Epithelial cell of proximal tubule (primary cell): ENCODE measurements at regions not wholly inside any gene's neighbourhood (a gene's known extent, or its start where the extent isn't known, plus 50 kb on each side); places are given as distances from the start of the nearest gene placed in this dataset.

ENCODE experiments used
- DNase-seq: peaks from one replicate; pipeline ENCODE4 v3.0.0-alpha.2; 2011; ENCODE audit warnings: low read depth
- H3K4me3 ChIP-seq: 2 replicates; pipeline ENCODE4 v1.5.1; 2011; ENCODE audit warnings: low read depth, mild to moderate bottlenecking, low read length
- CTCF ChIP-seq: conservative IDR thresholded peaks from 2 replicates; pipeline ENCODE4 v1.5.1; 2012; ENCODE audit warnings: low read depth, mild to moderate bottlenecking, low read length

- peak; percentile 53 for DNase-seq
- no peak for TF ChIP-seq CTCF
- no peak overlapping the region for H3K4me3 ChIP-seq
These were observed 267.7 kb upstream of the G2E3 start for GRCh38 chr14:30291216-30291615.

DNA sequence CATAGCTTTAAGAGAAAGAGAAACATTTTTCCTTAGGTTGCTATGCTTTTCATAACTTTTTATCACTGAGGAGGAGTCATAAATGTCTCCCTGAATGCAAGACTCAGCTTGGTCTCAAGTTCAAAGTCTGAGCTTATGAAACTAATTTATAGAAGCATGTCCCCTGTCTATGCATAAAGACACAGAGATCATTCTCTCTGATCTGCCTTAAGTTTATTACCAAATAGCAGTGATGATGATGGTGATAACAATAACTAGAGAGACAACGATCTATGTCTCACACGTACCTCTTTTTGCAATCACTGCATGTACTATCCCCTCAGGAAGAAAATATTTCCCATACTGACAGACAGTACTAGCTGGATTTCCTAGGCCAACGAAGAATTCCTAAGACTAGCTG lies 266.4 kb upstream of the G2E3 start:
- TF ChIP-seq CTCF, result no peak
- DNase-seq, result no peak
- no peak overlapping the region for H3K4me3 ChIP-seq

DNA sequence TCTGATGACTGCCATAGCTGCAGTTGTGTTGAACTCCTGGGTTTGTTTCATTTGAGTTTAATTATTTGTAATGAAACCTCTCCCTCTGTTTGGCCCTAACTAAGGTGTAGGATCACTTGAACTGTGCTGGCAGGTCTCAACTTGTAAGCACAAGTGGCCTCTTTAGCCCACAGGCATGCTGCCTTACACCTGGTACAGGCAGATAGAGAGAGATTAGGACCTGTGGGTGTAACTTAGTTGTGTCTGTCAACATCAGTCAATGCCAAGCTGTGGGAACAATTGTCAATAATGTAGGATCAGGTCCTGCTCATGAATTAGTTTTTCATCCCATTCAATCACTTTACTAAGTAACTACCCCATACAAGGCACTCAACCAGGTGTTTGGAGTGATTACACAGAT lies 263.0 kb upstream of the G2E3 start:
- no peak for DNase-seq
- no peak for TF ChIP-seq CTCF
- H3K4me3 ChIP-seq, result no peak overlapping the region

DNA sequence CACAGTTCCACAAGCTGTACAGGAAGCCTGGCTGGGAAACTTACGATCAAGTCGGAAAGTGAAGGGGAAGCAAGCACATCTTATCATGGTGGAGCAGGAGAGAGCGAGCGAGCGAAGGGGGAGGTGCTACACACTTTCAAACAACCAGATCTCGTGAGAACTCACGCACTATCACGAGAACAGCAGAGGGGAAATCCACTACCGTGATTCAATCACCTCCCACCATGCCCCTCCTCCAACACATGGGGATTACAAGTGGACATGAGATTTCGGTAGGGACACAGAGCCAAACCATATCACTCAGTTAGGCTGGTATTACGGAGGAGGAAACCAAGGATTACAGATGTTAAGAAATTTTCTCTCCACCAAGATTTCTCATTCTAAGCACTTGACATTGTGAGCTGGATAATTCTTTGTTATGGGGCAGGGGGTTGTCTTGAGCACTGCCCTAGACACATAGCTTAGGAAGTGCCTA lies 262.0 kb upstream of the G2E3 start:
- no peak for DNase-seq
- TF ChIP-seq CTCF, result no peak
- H3K4me3 ChIP-seq, result no peak overlapping the region

- H3K4me3 ChIP-seq, result no peak overlapping the region
- TF ChIP-seq CTCF, result no peak
- no peak for DNase-seq
These were observed 260.8 kb upstream of the G2E3 start for GRCh38 chr14:30297876-30298795.

GRCh38 chr14:30299915-30300314 lies 259.0 kb upstream of the G2E3 start:
- DNase-seq, result no peak
- no peak overlapping the region for H3K4me3 ChIP-seq
- no peak for TF ChIP-seq CTCF

DNA sequence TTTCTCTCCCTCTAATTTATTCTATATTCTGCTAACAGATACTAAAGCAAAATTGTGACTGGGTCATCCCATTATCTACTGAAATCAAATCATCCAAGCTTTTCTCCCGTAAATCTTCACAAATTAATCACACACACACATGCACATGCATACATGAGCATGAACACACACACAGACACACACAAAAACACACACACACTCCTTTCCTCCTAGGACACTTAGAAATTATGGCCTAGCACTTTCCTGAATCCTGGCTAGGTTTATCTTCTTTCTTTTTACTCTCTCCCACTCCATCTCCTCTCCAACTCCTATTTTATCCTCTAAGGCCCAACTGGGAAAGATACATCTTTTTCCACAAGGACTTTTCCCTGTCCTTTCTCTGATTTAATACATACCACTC lies 255.6 kb upstream of the G2E3 start:
- H3K4me3 ChIP-seq, result no peak overlapping the region
- no peak for TF ChIP-seq CTCF
- no peak for DNase-seq
